Panc1 (cell line): ENCODE measurements at regions not wholly inside any gene's neighbourhood (a gene's known extent, or its start where the extent isn't known, plus 50 kb on each side); places are given as distances from the start of the nearest gene placed in this dataset.

ENCODE experiments used
- ATAC-seq: fragments of 200-7000 bp; cut with Tn5 transposase; 2 replicates; pipeline ENCODE4 v1.9.1; 2020; ENCODE audit warnings: mild to moderate bottlenecking, moderate library complexity
- BruUV-seq: library from RNA; stranded (reverse); fragments of 400-500 nt; replicated peaks from 2 replicates; lab custom pipeline; 2021; lab: Mats Ljungman, UMichigan
- CTCF ChIA-PET: fragments of 300-600 bp; sonication (Branson Sonifier 250); formaldehyde crosslinking; loops from one replicate; lab custom pipeline; 2022; ENCODE audit warnings: antibody characterized with exemption; lab: Charles Lee
- POLR2A ChIA-PET: fragments of 300-600 bp; sonication (Branson Sonifier 250); formaldehyde crosslinking; loops from one replicate; lab custom pipeline; 2022; ENCODE audit warnings: antibody characterized with exemption; lab: Charles Lee
- DNase-seq: peaks from one replicate; pipeline ENCODE4 v3.0.0-alpha.2; 2010; ENCODE audit warnings: low read depth, low spot score
- H3K27ac ChIP-seq: 2 replicates; pipeline ENCODE4 v1.5.1; 2011; ENCODE audit warnings: mild to moderate bottlenecking, low read length, inconsistent platforms
- H3K27me3 ChIP-seq: fragments of 200-500 bp; sonication (Bioruptor generic); 2 replicates; pipeline ENCODE4 v1.6.0; 2014; ENCODE audit warnings: low read length, inconsistent platforms; ENCODE audit not compliant: control insufficient read depth, insufficient read depth
- H3K36me3 ChIP-seq: fragments of 200-500 bp; sonication (Bioruptor generic); 2 replicates; pipeline ENCODE4 v1.5.1; 2014; ENCODE audit warnings: inconsistent platforms, mild to moderate bottlenecking, low read length, moderate library complexity; ENCODE audit not compliant: control insufficient read depth, insufficient read depth
- H3K4me1 ChIP-seq: 2 replicates; pipeline ENCODE4 v1.5.1; 2011; ENCODE audit warnings: inconsistent platforms, mild to moderate bottlenecking, low read length, moderate library complexity; ENCODE audit not compliant: control insufficient read depth, insufficient read depth
- H3K4me3 ChIP-seq, 2 experiments: 2 replicates each; pipeline ENCODE4 v1.5.1; 2011 to 2012; ENCODE audit warnings: low read depth in 2 of 2, low read length in 2 of 2, mild to moderate bottlenecking in 2 of 2, inconsistent platforms in 1 of 2, moderate library complexity in 1 of 2
- H3K9me3 ChIP-seq: fragments of 200-500 bp; sonication (Bioruptor generic); 2 replicates; pipeline ENCODE4 v1.5.1; 2014; ENCODE audit warnings: low read depth, mild to moderate bottlenecking, inconsistent platforms, low read length, moderate library complexity; ENCODE audit not compliant: control insufficient read depth, insufficient read depth
- CTCF ChIP-seq: fragments of 450-650 bp; IDR thresholded peaks from 2 replicates; pipeline ENCODE4 v1.5.1; 2017; ENCODE audit warnings: mild to moderate bottlenecking
- REST ChIP-seq, 2 experiments: IDR thresholded peaks; 2 replicates each; pipeline ENCODE4 v1.6.1; 2011 to 2012; ENCODE audit warnings: low read depth in 2 of 2, control low read depth in 1 of 2, low read length in 1 of 2, mild to moderate bottlenecking in 1 of 2, moderate library complexity in 1 of 2; ENCODE audit not compliant: insufficient read depth in 1 of 2
- SIN3A ChIP-seq: IDR thresholded peaks from 2 replicates; pipeline ENCODE4 v1.6.1; 2012; ENCODE audit warnings: low read depth, mild to moderate bottlenecking, low read length, moderate library complexity, borderline replicate concordance; ENCODE audit not compliant: insufficient read depth
- in situ Hi-C: cut with HindIII; loops from 2 replicates; pipeline ENCODE4 v1.10.0; 2016; ENCODE audit warnings: low sequenced_read_pairs, low pct_unique_long_range_greater_than_20kb
- intact Hi-C: fragments of 100-400 bp; cut with micrococcal nuclease; formaldehyde crosslinking; loops from one replicate; pipeline ENCODE4 v1.10.0; 2022; ENCODE audit not compliant: unreplicated experiment

GRCh38 chr16:5354645-5355044, 257.1 kb upstream of the EEF2KMT start:
- no peak for ATAC-seq
- no peak overlapping the region for H3K4me3 ChIP-seq
- DNase-seq = no peak
- intact Hi-C loops (no loop called here), in situ Hi-C loops (no loop called here)
- BruUV-seq = no TSS peak
- H3K27ac ChIP-seq = no peak overlapping the region
- H3K9me3 ChIP-seq = no peaks in the 10 kb centered on the region
- TF ChIP-seq CTCF (no peak), SIN3A (no peak)
- CTCF ChIA-PET = no interaction called here
- POLR2A ChIA-PET = no interaction called here
- no peaks in the 10 kb centered on the region for H3K36me3 ChIP-seq
- H3K4me1 ChIP-seq = no peaks in the 10 kb centered on the region
- peaks cover 3% of the 10 kb centered on the region; the same call in 1 of the 2 replicates for H3K27me3 ChIP-seq

- Histone ChIP-seq H3K9me3 (no peaks in the 10 kb centered on the region), H3K27me3 (peaks cover under 1% of the 10 kb centered on the region; the same call in 1 of the 2 replicates)
- BruUV-seq = no TSS peak
These were observed 252.3 kb upstream of the EEF2KMT start for GRCh38 chr16:5349670-5350517.

More at GRCh38 chr16:5349670-5350517, 252.3 kb upstream of the EEF2KMT start:
- no peak for TF ChIP-seq CTCF
- TF ChIP-seq REST (IDR thresholded peaks at IDR 0.05; ENCODE audit: insufficient read depth in 1 of 2, low read depth in 2 of 2, low read length in 1 of 2) = no peak
- POLR2A ChIA-PET = no interaction called here
- intact Hi-C loops (no loop called here), in situ Hi-C loops (no loop called here)
- H3K27ac ChIP-seq = no peak overlapping the region
- no peak overlapping the region for H3K4me3 ChIP-seq
- CTCF ChIA-PET = no interaction called here
- ATAC-seq (no peak), DNase-seq (no peak)
- no peaks in the 10 kb centered on the region for H3K4me1 ChIP-seq
- no peaks in the 10 kb centered on the region for H3K36me3 ChIP-seq
